Panc1 (cell line): ENCODE measurements at regions not wholly inside any gene's neighbourhood (a gene's known extent, or its start where the extent isn't known, plus 50 kb on each side); places are given as distances from the start of the nearest gene placed in this dataset.

Experiments used
- ATAC-seq: fragments of 200-7000 bp; cut with Tn5 transposase; 2 replicates; pipeline ENCODE4 v1.9.1; 2020; ENCODE audit warnings: mild to moderate bottlenecking, moderate library complexity
- BruUV-seq: library from RNA; stranded (reverse); fragments of 400-500 nt; replicated peaks from 2 replicates; lab custom pipeline; 2021; lab: Mats Ljungman, UMichigan
- CTCF ChIA-PET: fragments of 300-600 bp; sonication (Branson Sonifier 250); formaldehyde crosslinking; loops from one replicate; lab custom pipeline; 2022; ENCODE audit warnings: antibody characterized with exemption; lab: Charles Lee
- POLR2A ChIA-PET: fragments of 300-600 bp; sonication (Branson Sonifier 250); formaldehyde crosslinking; loops from one replicate; lab custom pipeline; 2022; ENCODE audit warnings: antibody characterized with exemption; lab: Charles Lee
- DNase-seq: peaks from one replicate; pipeline ENCODE4 v3.0.0-alpha.2; 2010; ENCODE audit warnings: low read depth, low spot score
- H3K27ac ChIP-seq: 2 replicates; pipeline ENCODE4 v1.5.1; 2011; ENCODE audit warnings: mild to moderate bottlenecking, low read length, inconsistent platforms
- H3K27me3 ChIP-seq: fragments of 200-500 bp; sonication (Bioruptor generic); 2 replicates; pipeline ENCODE4 v1.6.0; 2014; ENCODE audit warnings: low read length, inconsistent platforms; ENCODE audit not compliant: control insufficient read depth, insufficient read depth
- H3K36me3 ChIP-seq: fragments of 200-500 bp; sonication (Bioruptor generic); 2 replicates; pipeline ENCODE4 v1.5.1; 2014; ENCODE audit warnings: inconsistent platforms, mild to moderate bottlenecking, low read length, moderate library complexity; ENCODE audit not compliant: control insufficient read depth, insufficient read depth
- H3K4me1 ChIP-seq: 2 replicates; pipeline ENCODE4 v1.5.1; 2011; ENCODE audit warnings: inconsistent platforms, mild to moderate bottlenecking, low read length, moderate library complexity; ENCODE audit not compliant: control insufficient read depth, insufficient read depth
- H3K4me3 ChIP-seq, 2 experiments: 2 replicates each; pipeline ENCODE4 v1.5.1; 2011 to 2012; ENCODE audit warnings: low read depth in 2 of 2, low read length in 2 of 2, mild to moderate bottlenecking in 2 of 2, inconsistent platforms in 1 of 2, moderate library complexity in 1 of 2
- H3K9me3 ChIP-seq: fragments of 200-500 bp; sonication (Bioruptor generic); 2 replicates; pipeline ENCODE4 v1.5.1; 2014; ENCODE audit warnings: low read depth, mild to moderate bottlenecking, inconsistent platforms, low read length, moderate library complexity; ENCODE audit not compliant: control insufficient read depth, insufficient read depth
- POLR2AphosphoS5 ChIP-seq: IDR thresholded peaks from 2 replicates; pipeline ENCODE4 v1.6.1; 2012; ENCODE audit warnings: mild to moderate bottlenecking, low read depth, low read length, moderate library complexity
- SIN3A ChIP-seq: IDR thresholded peaks from 2 replicates; pipeline ENCODE4 v1.6.1; 2012; ENCODE audit warnings: low read depth, mild to moderate bottlenecking, low read length, moderate library complexity, borderline replicate concordance; ENCODE audit not compliant: insufficient read depth
- TCF7L2 ChIP-seq: IDR thresholded peaks from 2 replicates; pipeline ENCODE4 v1.6.1; 2011; ENCODE audit warnings: mild to moderate bottlenecking, low read depth, low read length, inconsistent platforms
- in situ Hi-C: cut with HindIII; loops from 2 replicates; pipeline ENCODE4 v1.10.0; 2016; ENCODE audit warnings: low sequenced_read_pairs, low pct_unique_long_range_greater_than_20kb
- intact Hi-C: fragments of 100-400 bp; cut with micrococcal nuclease; formaldehyde crosslinking; loops from one replicate; pipeline ENCODE4 v1.10.0; 2022; ENCODE audit not compliant: unreplicated experiment
- TF ChIP-seq, protein P1 (sequence below), 2 experiments: IDR thresholded peaks; 2 replicates each; pipeline ENCODE4 v1.6.1; 2011 to 2012; ENCODE audit warnings: low read depth in 2 of 2, control low read depth in 1 of 2, low read length in 1 of 2, mild to moderate bottlenecking in 1 of 2, moderate library complexity in 1 of 2; ENCODE audit not compliant: insufficient read depth in 1 of 2
- TF ChIP-seq, protein P2 (sequence below): fragments of 450-650 bp; IDR thresholded peaks from 2 replicates; pipeline ENCODE4 v1.5.1; 2017; ENCODE audit warnings: mild to moderate bottlenecking

DNA sequence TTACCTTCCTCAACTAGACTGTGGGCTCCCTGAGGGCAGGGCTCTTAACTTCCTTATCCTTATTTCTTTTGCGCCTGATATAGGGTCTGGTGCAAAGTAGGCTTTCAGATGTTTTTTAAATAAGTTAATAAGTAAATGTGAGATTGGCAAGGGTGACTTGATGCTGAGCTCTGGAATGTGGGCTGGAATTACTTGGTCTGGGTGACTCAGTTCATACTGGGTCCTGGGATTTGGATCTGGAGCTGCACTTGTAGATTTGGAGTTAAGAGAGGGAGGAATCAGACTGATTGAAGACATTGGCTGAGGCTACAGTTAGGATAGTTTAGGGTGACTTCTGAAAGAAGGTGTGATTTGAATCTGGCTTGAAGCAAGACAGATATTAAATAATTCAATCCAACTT lies 190.9 kb downstream of the GIPC2 start:
- BruUV-seq: no TSS peak
- intact Hi-C loops: no loop called here
- DNase-seq: no peak
- TF ChIP-seq TCF7L2 (no peak), SIN3A (no peak), POLR2AphosphoS5 (no peak)
- TF ChIP-seq, protein P1, sequence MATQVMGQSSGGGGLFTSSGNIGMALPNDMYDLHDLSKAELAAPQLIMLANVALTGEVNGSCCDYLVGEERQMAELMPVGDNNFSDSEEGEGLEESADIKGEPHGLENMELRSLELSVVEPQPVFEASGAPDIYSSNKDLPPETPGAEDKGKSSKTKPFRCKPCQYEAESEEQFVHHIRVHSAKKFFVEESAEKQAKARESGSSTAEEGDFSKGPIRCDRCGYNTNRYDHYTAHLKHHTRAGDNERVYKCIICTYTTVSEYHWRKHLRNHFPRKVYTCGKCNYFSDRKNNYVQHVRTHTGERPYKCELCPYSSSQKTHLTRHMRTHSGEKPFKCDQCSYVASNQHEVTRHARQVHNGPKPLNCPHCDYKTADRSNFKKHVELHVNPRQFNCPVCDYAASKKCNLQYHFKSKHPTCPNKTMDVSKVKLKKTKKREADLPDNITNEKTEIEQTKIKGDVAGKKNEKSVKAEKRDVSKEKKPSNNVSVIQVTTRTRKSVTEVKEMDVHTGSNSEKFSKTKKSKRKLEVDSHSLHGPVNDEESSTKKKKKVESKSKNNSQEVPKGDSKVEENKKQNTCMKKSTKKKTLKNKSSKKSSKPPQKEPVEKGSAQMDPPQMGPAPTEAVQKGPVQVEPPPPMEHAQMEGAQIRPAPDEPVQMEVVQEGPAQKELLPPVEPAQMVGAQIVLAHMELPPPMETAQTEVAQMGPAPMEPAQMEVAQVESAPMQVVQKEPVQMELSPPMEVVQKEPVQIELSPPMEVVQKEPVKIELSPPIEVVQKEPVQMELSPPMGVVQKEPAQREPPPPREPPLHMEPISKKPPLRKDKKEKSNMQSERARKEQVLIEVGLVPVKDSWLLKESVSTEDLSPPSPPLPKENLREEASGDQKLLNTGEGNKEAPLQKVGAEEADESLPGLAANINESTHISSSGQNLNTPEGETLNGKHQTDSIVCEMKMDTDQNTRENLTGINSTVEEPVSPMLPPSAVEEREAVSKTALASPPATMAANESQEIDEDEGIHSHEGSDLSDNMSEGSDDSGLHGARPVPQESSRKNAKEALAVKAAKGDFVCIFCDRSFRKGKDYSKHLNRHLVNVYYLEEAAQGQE (IDR thresholded peaks at IDR 0.05; ENCODE audit: insufficient read depth in 1 of 2, low read depth in 2 of 2, low read length in 1 of 2): no peak
- TF ChIP-seq, protein P2, sequence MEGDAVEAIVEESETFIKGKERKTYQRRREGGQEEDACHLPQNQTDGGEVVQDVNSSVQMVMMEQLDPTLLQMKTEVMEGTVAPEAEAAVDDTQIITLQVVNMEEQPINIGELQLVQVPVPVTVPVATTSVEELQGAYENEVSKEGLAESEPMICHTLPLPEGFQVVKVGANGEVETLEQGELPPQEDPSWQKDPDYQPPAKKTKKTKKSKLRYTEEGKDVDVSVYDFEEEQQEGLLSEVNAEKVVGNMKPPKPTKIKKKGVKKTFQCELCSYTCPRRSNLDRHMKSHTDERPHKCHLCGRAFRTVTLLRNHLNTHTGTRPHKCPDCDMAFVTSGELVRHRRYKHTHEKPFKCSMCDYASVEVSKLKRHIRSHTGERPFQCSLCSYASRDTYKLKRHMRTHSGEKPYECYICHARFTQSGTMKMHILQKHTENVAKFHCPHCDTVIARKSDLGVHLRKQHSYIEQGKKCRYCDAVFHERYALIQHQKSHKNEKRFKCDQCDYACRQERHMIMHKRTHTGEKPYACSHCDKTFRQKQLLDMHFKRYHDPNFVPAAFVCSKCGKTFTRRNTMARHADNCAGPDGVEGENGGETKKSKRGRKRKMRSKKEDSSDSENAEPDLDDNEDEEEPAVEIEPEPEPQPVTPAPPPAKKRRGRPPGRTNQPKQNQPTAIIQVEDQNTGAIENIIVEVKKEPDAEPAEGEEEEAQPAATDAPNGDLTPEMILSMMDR: no peak
- no peak overlapping the region for H3K4me3 ChIP-seq
- no peaks in the 10 kb centered on the region for H3K4me1 ChIP-seq
- POLR2A ChIA-PET: no interaction called here
- ATAC-seq: no peak
- H3K36me3 ChIP-seq: no peaks in the 10 kb centered on the region
- in situ Hi-C loops: no loop called here
- no peak overlapping the region for H3K27ac ChIP-seq
- no peaks in the 10 kb centered on the region for H3K27me3 ChIP-seq
- H3K9me3 ChIP-seq: no peaks in the 10 kb centered on the region
- CTCF ChIA-PET: no interaction called here

DNA sequence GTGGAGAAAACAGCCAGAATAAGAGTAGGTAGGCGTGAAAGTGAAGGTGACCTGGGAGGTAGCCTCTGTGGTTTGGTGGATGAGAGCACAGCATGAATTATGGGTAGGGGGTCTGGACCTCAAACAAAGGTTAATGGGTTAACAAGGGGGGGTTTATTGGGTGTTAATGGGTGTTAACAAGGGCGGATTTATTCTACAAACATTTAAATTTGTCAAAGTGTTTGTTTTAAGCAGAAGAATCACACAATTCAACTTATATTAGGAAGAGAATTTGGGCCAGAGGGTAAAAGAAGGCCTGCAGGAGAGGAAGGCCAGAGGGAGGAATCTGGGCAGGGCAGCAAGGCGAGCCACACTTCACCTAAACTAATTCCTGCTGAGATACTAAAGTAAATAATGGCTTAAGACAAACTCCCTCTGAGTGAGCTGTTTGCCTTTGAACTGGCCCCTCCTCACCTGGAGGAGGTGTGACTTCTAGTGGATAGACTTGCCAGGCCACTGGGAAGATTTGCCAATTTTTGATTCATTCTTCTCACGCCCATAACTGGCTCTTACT lies 191.7 kb downstream of the GIPC2 start:
- Histone ChIP-seq H3K27ac (no peak overlapping the region), H3K27me3 (no peaks in the 10 kb centered on the region), H3K4me3 (no peak overlapping the region), H3K36me3 (no peaks in the 10 kb centered on the region), H3K9me3 (no peaks in the 10 kb centered on the region), H3K4me1 (no peaks in the 10 kb centered on the region)
- TF ChIP-seq SIN3A (no peak), POLR2AphosphoS5 (no peak), TCF7L2 (no peak)
- TF ChIP-seq, protein P1 (IDR thresholded peaks at IDR 0.05; ENCODE audit: insufficient read depth in 1 of 2, low read depth in 2 of 2, low read length in 1 of 2): no peak
- TF ChIP-seq, protein P2: no peak
- BruUV-seq: no TSS peak
- no peak for ATAC-seq
- no peak for DNase-seq
- ChIA-PET POLR2A (no interaction called here), CTCF (no interaction called here)
- in situ Hi-C loops: no loop called here
- intact Hi-C loops: no loop called here
